Superior temporal gyrus (tissue), 1 donor: ENCODE measurements at regions not wholly inside any gene's neighbourhood (a gene's known extent, or its start where the extent isn't known, plus 50 kb on each side); places are given as distances from the start of the nearest gene placed in this dataset.
"Not testable (repeated sequence)": the region's sequence is repeated elsewhere in the genome, so short reads cannot be mapped to it uniquely, and the experiment has no call there.

Source experiments
- DNase-seq: peaks from one replicate; pipeline ENCODE4 v3.0.0-alpha.2; 2016; ENCODE audit errors: extremely low spot score

DNA sequence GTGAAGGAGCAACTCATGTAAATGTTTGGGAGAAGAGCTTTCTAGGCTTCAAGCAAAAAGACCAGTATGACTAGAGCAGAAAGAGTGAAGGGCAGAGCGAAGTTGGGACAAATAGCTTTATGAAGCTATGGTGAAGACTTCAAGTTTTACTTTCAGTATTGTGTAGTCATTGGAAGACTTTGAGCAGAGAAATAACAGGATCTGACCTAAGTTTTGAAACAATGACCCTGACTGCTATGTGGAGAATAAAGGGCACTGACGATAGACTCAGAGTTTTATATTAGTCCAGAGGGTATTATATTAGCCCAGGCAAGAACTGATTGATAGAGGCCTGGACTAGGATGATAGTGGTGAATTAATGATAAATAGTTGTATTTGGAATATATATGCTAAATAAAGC is 187.3 kb downstream of the KTN1 start:
- no peak for DNase-seq

DNA sequence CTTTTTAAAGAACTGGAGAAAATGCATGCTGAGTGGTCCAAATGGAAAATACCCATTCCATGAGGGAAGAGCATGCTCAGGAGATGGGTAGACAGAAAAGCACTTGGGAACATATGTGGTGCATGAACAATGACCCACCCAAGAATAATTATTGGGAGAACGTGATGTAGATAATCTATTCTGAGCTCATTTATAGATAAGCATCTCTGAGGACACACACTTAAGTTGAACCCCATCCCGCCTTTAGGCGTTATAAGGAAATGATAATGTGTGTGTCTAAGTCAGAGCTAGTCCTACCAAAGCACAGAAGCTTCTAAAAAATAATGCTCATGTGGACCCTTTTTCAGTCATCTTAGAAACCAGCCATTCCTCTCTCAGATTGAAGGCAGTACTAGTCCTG is 189.9 kb downstream of the KTN1 start:
- DNase-seq, result no peak

DNA sequence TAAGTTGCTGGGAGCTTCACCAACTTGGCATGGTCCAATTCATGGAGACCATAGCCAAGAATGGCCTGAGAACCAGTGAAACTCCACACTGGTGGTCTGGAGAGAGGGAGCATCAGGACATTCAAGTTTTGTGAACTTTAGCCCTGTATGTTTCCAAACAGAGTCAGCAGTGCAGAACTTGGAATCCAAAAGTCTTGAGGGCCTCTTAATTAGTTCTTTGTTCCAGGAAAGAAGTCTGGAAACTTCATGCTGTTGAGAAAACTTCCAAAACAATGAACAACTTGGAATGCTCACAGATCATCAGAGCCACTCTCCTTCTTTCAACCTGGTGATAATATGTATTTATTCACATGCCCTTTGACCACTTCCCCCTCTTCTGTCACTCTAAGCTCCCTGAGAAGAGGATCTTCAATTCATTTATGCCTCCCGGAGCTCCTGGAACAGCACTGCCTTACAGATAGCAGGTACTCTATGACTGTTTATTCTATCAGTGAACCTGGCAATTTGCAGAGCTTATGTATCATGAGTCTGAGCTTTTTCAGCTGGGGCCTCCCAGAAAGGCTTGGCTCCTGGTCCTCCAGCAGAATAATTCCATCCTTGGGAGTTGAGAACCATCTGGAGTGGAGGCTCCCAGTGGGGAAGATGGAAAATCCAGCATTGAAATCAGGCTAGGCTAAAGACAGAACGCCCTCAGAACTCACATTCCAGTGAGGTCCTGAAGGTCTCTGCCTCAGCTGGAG is 191.4 kb downstream of the KTN1 start:
- DNase-seq, result no peak

DNA sequence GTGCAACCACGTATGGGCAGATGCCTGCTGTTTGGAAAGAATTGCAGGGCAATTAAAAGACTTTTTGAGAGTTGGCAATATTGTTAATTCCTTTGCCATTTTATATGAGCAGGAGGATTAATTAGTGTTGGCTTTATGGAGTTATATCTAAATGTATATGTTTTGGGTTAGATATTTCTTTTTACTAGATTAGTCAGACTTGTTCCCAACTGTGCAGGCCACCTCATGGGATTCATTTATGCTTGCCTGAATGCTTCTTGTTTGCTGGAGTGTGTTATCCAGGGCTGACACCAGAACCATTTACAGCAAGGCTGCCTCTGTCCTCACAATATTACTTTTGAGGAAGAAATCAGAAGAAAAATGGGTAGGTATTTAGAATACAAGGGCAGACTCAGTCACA is 192.5 kb downstream of the KTN1 start:
- no peak for DNase-seq

DNA sequence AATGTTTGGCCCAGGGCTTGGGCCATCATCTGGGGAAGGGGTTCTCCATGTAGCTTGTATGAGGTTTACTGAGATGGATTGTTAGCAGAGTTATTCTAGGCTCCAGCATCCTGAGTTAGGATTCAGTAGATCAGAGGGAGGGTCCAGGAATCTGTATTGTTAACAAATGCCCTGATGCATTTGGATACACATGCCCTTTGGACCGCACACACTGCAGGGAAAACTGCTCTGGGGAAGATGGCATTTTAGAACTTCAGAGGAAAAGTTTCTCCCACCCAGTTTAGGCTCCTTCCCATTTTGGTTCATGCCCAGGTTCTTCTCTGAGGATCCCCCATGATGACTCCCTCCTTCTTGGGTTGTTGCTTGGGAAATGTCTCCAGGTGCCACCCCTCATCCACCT is 193.3 kb downstream of the KTN1 start:
- DNase-seq, result no peak

DNA sequence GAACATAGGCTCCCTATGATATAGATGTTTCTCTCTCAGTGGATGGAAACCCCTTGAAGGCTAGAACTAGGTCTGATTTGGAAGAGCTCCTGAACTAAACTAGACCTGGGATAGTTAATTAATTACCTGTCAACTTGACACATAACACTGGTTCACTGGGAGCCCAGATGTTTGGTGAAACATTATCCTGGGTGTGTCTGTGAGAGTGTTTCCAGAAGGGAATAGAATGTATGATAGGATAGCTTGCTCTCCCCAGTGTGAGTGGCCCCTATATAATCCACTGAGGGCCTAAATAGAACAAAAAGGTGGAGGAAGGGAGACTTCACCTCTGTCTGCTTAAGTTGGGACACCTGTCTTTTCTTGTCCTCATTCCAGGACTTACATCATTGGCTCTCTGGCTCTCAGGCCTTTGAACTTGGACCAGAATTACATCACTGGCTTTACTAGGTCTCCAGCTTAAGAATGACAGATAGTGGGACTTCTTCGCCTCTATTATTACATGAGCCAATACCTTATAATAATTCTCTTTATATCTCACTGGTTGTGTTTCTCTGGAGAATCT is 194.1 kb downstream of the KTN1 start:
- DNase-seq, result no peak

DNA sequence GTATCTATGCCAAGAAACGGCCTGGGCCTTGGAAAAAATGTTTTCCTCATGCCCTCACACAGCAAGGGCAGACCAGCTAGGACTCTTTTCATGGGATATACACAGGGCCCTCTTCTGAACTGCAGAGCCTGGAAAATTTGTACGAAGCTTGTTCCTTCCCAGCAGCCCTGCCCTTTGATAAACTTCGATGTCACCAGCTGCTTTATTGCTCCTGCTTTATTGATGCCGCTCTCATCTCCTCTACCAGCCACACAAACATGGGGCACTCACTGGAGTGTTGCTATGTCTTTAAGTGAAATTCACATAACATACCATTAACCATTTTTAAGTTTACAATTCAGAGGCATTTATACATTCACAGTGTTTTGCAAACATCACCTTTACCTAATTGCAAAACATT is 197.9 kb downstream of the KTN1 start:
- DNase-seq, result no peak

DNA sequence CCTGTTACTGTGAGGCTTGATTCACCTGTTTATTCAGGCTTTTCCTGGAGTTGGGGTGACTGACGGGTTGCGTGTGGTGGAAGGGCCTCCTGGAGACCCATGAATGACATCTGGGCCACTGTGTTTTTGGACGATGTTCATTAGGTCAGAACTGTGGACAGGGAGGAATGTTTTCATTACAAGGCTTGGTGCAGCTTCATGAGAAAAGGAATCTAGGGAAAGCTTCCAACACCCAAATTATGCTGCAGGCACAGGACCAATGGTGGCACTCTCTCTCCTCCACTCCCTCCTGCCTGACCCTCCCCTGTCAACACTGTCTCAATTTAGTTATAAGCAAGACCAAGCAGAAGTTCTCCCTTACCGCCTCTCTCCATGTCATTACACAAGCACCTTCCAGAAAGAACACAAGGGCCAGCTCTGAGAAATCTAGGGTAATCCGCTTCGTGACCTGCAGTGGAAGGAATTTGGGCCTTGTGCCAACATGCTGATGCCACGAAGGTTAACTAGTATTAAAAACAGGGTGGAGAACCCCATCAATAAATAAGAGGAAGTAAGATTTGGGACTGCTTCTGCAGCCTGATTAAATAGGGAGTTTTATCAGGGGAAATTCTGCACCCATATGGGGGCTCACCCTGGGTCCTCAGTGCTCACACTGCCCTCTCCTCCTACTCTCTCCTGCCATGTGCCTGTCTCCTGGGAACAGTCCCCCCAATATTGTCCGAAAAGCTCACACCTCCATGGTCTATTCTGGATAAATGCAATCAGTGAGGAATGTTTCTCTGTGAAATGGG is 200.3 kb downstream of the KTN1 start:
- DNase-seq, result no peak

DNA sequence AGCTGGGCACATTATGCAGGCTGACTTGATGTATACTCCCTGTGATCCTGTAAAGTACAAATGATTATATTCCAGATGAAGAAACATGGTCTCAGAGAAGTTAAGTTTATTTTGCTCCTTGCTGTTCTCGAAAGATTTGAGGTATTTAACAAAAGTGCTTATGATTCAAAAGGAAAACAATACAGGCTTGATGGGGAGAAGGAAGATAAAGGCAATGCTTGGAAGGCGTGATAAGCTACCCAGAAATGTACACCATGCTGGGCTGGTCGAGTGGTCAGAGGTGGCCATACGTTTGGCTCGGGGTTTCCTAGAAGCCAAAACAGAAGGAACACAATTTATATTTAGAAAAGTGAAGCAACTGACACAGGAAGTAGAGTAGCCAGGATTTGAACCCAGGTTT is 201.0 kb downstream of the KTN1 start:
- DNase-seq, result no peak

DNA sequence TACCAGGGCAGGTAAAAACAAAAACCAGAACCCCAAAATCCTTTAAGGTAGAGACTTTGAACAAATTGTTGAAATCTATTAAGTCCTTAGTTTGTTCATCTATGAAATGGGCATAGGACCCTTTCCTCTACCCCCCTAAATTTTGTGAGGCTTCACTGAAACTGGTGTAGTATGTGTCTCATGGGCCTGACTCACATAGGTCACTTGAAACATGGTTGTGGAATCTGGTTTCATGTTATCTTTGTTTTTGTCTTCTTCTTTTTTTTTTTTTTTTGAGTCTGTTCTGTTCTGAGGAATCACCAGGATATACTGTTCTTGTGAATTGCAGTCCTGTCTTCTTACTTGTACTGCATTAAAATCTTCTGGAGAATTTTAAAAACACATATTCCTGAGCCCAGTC is 202.2 kb downstream of the KTN1 start:
- DNase-seq, result no peak

DNA sequence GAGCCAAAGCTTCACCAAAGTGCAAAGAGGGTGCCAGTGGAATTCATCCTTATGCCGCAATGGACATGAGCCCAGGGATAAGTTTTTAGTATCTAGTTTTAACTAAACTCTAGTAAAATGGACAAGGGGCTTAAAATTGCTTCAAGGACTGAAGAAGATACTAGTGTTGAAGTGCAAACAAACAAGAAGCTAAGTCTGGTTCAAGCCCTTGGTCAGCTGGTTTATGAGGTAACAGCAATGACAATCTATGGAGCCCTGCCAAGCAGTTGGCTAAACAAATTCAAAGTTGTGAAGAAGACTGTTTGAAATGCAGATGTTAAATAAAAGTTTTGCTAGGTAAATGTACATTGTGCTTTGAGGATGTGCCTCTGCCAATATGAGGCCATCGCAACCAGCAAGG is 209.4 kb downstream of the KTN1 start:
- DNase-seq, result no peak

DNA sequence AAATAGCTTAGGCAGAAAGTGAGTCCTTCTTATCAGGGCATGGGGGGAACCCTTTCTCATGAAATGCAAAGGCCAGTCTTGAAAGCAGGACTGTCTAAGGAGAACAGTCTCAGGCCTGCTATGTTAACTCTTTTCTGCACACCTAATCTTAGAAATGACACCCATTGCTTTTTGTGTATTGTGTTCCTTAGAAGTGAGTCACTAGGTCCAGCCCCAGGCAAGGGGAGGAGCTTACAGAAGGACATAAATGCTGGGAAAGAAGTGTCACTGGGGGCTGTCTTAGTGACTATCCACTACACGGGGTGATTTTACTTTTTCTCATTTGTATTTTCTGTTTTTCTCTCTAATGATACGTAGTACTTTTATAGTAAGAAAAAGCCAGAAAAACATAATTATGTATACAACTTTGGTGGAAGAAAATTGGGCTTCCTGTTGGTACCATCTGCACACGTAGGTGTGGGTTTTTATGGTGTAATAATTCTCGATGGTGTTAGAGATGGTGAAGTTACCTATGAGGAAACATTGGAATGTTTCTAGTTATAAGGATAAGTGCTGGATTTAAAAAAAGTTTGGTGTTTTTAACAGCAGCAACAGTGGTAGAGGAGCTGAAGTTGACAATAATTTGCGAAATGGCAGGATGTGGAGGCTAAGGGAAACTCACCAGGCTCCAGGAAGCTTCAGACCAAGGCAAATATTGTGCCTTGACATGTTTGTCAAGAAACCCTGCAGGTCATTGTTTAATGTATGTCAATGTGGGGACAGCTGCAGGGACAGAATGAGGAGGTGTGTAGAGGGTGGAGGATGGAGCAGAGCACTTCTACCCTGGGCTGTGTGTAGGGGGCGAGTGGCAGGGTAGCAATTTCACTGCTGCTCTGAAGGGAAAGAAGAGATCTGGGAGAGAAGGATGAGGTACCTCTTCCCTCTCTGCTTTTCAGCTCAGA is 214.9 kb downstream of the KTN1 start:
- no peak for DNase-seq

DNA sequence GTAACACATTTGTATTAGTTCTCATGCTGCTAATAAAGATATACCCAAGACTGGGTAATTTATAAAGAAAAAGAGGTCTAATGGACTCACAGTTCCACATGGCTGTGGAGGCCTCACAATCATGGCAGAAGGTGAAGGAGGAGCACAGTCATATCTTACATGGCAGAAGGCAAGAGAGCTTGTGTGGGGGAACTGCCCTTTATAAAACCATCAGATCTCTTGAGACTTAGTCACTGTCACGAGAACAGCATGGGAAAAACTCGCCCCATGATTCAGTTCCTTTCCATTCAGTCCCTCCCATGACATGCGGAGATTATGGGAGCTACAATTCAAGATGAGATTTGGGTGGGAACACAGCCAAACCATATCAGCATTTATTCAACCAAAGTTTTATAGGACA is 216.5 kb downstream of the KTN1 start:
- not testable (repeated sequence) for DNase-seq

DNA sequence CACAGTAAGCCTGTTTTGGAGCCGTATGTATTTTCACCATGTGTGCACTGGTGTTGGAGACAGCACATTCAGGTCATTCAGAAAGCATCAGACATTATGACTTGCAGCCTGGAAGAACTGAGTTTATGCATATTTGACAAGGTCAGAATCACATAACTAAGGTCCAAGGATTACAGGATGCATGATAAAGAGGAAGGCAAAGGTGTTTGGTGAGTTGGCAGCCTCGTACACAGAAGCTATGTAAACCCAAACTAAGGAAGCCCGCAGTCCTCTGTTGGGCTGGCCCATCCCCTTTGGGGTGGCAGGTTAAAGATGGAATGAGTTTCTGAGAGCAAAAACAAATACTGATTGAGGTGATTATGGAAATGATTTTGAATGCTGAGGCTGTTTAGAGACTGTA is 218.4 kb downstream of the KTN1 start:
- DNase-seq, result no peak

DNA sequence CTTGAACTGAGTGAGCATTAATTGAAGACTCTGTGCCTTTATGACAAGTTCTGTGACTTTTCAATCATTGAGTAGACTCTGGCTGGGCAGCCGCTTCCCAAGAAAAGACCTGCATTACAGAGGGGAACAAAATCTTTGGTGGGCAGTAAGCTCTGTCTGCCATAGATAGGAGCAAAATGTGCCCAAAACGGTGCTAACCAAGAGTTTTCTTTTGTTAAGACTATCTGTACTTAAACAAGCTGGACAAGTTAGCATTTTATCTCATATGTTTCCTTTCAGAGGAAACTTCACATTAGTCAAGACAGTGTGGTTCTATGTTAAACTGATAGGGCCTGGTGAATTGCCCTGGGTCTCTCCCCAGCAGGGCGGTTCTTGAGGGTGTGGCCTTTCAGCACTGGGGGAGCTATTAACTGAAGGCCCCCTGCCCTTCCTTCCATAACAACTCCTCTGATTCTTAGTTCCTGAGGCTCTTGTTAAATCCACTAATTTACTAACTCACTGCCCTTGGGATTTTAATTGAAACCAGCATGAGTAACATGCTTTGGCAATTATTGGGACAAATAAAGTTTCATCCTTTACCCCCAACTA is 219.6 kb downstream of the KTN1 start:
- no peak for DNase-seq

DNA sequence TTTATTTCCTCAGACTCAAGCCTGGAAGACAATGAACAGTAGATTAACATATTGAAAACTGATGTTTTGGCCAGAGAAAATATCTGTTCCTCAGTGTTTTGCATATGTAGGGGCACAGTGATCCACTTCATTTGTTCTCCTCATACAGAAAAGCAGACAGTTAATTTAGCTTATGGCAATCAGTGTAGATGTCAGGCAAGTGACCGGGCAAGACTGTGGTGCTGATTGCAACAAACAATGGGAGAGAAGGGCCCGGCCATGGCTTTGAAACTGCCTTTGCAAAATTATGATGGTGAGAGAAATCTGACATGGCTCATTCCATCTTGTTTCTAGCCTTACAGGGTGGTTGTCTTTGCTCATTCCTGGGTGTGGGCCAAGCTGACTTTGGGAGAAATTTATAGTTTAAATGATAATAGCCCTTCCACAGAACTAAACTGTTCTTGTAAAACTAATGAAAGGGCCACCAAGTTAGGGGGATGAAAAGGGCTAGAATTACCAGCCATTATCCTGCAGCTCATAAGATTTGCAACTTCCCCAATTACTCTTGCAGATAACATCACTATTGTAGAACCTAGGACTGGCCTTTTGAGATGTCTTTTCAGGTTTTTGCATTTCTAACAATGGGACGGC is 220.3 kb downstream of the KTN1 start:
- no peak for DNase-seq

DNA sequence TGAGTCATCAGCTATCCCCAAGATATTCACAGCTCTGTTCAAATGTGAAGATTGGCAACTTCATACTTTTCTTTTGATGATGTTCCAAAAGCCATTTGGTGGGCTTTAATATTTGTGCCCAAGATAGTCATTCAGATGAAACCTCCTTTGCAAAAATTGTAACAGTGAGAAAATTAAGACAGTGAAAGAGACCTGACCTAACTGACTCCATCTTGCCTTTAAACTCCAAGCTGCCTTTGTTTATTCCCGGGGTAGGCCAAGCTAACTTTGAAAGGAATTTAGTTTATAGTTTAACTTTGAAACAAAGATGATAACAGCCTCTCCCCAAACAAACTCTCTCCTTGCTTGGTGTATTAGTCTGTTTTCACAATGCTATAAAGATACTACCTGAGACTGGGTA is 221.1 kb downstream of the KTN1 start:
- DNase-seq, result no peak

DNA sequence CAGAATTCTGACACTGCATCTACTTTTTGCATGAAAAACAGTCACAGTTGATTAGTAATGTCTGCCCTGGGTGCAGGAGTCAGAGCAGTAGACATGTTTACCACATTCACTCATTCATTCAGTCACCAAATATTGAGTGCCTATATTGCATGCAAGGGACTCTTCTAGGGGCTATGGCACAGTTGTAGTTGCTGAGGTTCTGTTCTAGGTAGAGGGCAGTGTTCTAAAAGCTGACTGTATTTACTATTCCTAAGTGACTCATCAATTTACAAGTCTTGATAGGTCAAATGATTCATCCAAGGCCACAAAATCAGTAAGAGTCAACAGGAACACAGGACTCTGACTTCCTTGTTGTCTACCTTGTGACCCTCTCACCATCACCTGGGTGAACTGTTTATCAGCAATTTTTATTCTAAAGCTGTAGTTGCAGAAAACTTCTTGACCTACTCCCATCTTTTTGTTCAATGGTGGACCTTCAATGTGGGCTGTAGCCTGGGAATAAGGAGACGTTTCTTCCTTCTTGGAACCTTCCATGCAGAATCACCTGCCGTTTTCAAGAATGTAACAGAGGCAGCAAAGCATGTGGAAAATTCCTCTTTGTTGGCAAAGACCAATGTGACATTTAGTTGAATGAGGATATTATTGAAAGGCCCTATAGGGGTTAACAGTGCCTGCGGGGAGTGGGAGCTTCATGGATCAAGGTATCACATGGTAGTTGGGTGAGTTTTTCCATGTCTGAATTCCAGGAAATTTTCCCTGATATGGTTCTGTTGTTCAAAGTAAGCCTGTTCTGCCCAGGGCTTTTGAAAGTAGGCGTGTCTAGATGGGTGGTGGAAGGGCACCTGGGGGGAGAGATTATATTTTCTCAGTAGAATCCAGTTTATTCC is 223.2 kb downstream of the KTN1 start:
- no peak for DNase-seq

DNA sequence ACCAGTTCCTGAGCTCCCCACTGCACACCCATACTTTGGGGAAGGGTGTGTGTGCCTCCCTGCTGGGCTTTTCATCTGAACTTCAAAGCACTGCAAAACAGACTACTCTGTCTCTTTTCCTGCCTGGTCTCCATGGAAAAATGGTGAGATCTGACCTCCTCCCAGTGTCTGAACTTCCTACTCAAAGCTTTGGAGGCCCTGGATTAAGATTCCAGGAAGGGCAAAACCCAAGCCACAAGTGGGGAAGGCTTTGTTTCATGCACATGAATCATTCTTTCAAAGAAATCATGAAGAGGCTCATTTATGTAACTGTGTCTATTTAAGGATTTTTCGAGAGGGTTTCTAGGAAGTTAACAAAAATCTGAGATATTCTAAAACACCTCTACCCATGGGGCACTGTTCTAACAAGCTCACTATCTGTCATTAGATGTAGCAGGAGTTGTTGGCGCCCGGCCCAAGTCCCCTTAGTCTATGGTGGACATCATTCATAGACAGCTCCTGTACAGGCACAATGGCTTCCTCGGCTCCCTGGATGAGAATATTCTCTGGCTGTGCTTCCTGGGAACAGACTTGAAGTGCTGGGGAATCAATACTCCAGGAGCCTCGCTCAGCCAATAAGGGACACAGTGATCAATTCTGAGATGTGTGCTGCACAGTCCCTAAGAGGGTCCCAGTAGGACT is 224.0 kb downstream of the KTN1 start:
- DNase-seq, result no peak

DNA sequence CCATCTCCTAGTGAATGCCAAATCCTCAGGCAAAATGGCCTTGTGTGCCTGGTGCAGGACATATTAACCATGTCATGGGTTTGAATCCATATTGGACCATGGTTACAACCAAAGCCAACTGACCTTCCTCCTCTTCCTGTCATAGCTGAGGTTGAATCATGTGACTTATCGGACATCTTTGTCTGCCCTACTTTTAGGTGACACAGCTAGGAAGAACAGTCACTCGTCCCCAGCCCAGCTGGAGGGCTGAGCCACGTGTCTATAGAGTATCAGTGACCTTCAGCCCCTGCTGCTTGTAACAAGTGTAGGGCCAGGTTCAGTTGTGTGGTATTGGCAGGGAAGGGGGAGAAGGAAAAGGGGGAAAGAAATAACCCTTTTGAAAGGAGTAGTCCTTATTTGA is 225.2 kb downstream of the KTN1 start:
- DNase-seq, result no peak
